HG03354 (cell line): ENCODE measurements at regions not wholly inside any gene's neighbourhood (a gene's known extent, or its start where the extent isn't known, plus 50 kb on each side); places are given as distances from the start of the nearest gene placed in this dataset.

Source experiments
- ATAC-seq: cut with Tn5 transposase; IDR thresholded peaks from one replicate; pipeline ENCODE4 v1.9.1; 2021; ENCODE audit warnings: mild to moderate bottlenecking; ENCODE audit not compliant: unreplicated experiment, poor library complexity, severe bottlenecking

DNA sequence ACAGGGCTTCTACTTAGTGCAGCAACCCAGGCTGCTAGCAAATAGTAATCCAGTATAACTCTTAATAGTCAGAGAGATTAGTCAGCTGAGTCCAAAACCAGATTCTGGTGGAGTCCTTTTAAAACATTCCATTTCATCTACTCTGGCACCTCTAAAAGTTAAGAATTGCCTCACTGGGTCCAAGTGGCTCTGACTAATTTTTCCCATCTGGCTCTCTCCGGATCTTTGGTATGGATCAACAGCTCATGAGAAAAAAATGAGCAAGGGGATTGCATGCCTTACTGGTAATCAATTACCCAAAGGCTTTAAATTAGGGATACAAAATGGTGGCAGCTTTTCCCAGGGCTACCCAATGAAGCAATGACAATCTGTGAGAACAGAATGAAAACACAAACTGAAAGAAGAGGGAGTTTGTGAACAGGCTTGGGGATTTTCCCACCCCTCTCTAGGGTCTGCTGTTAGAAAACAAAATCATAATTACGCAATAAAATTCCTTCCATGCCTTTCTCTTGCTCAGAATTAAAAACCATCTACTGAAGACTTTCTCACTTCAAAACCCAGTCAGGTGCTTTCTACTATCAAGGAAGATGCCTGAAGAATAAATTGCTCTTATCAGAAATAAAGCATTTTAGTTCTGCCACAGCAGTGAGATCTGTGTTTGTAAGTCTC lies 84.6 kb upstream of the PMFBP1 start:
- no peak for ATAC-seq

DNA sequence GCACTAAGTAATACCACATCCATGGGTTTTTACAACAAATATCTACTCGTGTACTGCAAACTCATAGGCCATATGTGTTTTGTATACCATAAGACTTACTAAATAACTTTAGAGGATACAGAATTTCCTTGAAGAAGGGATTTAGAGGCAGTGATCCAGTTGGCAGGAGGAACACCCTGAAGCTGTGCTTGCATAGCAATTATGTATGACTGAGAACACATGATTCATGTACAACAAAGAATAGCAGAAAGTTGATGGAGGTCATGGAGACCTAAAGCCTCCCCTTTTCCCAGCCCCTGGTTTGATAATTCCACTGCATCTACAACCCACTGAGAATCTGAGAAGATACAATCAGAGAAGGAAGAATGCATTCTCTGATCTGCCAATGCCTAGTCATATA lies 83.8 kb upstream of the PMFBP1 start:
- no peak for ATAC-seq

DNA sequence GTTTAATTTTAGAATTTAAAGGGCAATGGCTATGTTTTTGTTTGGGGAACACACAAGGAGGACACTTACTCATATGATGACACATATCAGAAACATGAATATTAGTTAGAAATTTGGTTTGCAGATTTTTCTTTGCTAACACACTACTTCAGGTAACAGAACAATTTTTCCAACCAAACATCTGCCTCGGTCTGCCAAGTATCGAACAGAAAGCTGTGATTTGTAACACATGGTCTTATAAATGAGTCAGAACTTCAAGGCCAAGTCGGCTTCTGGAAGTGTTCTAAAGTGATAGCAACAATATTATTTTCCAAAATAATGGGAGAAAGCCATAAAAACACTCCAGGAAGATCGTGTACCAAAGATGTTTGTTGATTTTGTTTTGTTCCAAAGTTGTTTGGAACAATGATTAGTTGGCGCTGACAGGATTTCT lies 75.9 kb upstream of the PMFBP1 start:
- ATAC-seq: no peak

DNA sequence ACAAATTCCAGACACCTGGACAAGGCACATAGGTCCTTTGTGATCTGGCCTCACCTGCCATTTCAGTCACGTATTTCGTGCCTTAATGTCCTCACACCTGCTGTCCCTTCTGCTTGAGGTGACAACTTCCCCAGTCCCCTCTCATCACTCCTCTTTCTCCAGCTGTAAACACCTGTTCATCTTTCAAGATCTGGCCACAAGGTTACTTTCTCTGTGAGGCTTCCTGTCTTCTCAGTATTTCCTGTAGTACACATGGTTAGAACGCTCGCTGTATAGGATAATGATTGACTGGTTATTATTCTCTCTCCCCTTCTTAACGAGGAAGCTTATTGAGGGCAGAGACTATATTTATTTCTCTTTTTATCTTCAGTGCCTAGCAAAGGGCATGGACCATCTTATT lies 74.5 kb upstream of the PMFBP1 start:
- peak; percentile 97 for ATAC-seq

DNA sequence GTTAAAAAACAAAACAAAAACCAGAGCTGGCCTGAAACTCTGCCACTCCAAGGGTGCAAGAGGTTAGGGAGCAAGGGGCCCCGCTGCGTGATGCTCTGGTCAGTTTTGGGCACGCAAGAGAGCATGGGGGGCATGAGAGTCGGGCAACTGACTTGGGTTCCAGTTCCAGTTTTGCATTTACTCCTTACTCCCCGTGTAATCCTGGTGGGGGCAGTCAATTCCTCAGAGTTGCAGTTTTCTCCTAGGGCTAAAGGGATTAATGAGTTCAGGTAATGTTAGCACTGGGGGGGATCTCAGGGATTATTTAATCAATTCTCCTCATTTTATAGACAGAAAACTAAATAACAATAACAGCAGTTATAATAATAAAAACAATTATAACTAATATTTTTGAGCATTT lies 72.9 kb upstream of the PMFBP1 start:
- no peak for ATAC-seq

DNA sequence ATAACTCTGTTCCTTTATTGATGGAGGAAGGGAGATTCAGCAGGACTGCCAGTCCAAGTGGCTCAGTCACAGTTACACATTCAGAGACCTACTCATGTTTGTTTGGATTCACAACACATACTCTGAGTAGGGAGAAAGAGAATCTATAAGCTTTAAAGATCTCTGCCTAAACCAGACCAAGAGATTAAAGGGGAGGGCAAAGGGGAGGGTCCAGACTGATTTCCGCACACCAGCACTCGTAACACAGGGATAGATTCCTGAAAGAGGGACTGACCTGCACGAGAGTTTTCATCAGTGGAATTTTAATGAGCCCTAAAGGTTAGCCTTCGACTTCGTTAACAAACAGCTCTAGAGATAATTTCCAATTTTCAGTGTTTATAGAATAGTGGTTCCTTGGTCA lies 71.7 kb upstream of the PMFBP1 start:
- ATAC-seq: no peak

DNA sequence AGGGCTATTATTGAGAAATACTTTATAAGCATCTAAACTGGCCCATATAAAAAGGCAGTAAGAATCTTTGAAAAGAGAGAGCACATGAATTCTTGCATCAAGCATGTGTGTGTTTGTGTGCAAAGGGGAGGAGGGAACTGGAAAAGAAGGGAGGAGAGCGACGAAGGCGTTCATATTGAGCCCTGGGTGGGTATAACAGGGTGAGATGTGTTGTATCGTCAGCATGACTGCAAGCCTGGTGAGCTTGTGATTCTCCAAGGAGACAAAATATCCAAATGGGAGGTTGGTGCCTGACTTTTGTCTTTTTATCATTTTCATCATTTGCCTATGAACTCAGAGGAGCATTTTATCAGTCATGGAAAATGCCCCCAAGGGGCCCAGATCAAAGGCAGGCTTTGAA lies 70.8 kb upstream of the PMFBP1 start:
- ATAC-seq: no peak

DNA sequence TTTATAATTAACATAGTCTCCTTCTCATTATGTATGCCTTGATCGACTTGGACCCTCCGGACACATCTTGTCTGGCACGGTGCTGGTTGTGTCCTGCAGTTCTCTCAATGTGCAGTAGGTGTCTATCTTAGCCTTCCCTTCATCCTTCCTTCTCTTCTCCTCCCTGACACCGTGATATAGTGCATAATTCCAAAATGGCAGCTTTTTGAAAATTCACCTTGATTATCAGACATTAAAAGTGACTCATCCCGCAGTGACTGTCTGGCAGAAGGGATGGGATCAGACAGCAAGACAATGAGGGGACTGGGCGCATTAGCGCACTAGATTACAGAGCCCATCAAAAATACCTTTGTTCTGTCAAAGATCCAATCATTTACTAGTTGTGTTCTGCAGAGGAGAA lies 70.0 kb upstream of the PMFBP1 start:
- peak; percentile 49 for ATAC-seq

DNA sequence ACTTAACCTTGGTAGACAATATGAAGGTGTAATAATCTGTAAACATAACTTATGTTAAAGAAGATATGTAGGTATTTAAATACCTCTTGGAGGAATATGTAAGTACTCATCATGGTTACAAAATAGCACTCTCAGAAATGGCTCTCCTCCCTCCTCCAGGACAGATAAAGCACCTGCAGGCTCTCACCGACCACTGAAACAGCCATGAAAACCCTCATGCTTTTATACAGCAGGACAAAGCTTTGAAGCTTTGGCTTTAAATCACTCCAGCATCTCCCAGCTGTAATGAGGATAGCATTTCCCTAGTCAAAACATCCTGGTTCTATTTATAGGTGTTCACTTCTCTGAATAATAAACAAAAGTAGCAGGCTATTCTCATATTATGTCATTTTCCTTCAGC lies 69.1 kb upstream of the PMFBP1 start:
- no peak for ATAC-seq

DNA sequence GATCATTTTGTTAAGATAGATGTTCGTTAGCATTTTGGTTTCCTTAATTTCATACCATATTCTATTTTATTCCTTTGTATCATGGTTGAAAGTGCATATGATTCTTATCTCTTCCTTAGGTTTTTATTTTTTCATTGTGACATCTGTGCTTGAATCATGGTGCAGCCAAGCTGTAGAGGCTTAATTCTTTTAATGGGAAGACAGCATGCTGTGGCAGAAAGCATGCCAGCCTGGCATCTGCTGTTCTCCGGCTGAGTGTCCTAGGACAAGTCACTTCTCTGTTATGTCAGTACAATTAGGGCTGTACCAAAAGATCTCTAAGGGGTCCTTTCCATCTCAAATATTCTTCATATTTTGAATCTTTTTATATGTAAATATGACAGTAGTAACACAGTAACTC lies 68.5 kb upstream of the PMFBP1 start:
- no peak for ATAC-seq

DNA sequence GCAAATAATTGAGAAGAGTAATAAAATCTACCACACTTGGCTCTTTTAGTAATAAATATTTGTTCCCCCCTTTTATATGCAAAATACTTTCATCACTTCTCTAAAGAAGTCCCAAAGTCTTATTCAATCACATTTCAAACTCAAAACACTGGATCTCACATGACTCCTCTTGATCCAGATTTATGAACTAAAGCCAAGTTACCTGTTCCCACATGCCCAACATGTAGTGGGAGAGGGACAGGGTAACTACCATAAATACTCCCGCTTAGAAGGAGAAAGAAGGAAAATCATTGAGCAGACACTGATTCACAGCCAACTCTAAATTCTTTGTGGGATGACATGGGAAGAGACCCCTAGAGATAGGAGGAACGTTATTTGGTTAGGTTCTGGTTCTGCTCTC lies 64.9 kb upstream of the PMFBP1 start:
- ATAC-seq: no peak

DNA sequence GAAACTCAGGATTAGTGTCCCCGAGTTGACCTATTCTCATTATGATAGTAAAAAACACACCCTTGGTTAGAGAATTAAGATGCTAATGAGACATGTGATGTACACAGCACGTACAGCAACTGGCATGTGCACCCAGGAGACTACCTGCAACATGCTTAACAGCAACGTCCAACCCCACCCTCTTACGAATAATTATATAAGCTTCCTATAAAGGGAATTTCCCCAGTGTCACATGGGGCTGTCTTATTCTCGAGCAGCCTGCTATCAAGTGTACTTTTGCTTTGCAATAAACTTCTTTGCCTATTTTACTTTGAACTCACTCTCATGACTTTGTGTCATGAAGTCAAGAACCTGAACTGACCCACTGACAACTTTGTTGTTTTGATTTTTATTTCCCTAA lies 62.4 kb upstream of the PMFBP1 start:
- no peak for ATAC-seq

DNA sequence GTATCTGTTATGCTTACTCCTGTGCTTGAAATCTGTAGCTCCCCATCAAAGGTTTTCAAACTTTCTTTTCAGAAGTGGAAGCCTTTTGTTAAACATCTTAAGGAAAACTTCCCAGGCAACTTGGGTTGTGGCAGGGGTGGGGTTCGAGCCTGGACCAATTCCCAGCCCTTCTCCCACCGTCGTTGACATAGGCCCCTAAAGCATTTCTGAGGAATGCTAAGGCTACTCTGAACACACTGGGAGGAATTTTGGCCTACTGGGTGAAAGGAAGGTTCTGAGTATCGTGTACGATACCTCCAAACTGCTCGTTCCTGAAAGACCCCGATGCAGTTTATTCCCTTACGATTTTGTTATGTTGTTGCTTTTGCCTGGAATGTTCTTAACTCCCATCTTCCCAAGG lies 56.1 kb upstream of the PMFBP1 start:
- ATAC-seq: no peak

DNA sequence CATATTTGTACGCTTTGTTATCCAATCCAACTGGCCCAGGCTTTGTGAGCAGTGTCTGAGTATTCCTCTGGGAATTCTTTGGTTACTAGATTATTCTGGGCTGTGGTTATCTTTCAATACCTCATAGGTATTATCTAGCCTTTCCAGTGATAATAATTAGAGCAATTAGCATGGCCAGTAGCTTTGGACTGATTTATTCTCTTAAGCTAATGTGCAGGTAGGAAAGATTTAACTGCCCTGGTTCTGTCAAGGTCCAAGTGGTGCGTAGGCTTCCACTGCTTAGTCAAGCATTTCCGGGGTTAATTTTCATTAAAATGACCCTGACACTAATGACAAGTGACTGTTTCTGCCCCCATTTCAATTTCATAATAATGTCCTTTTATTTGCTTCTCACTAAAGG lies 54.2 kb upstream of the PMFBP1 start:
- ATAC-seq: no peak

DNA sequence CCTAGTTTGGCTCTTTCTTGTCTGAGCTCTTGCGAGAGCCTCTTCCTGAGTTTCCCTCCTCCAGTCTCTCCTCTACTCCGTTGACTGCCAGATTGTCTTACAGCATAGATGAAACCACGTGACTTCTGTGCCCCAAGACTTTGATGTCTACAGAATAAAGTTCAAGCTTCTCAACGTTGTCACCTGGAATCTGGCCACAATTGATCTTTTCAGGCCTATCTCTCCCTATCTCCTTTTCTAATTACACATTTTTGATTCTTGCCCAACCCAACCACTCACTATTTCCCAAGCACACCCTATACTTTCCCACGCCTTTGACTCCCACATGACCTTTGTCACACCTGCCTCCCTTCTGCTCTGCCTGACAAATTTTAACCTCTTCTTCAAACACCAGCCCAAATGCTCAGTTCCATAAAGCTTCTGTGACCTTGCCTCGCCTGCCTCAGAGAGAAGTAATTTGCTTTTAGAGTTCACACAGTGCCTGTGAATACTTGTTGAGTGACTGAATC lies 52.4 kb upstream of the PMFBP1 start:
- no peak for ATAC-seq

DNA sequence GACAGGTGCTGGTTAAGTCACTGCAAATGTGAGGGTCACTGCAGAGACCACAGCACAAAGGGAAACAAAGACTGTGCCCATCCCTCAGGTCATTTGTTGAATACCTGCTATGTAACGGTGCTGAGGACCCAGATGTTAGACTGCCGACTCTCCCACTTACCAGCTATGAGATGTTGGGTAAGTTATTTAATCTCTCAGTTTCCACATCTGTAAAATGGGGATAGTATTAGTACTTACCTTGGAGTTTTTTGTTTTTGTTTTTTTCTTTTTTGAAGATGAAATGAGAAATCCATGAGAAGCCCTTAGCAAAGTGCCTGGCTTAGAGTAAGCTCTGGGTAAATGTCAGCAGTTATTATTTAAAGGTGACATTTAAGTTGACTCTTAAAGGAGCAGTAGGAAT lies 50.5 kb upstream of the PMFBP1 start:
- ATAC-seq: no peak
